Breast epithelium (tissue), 3 donors: ENCODE measurements at regions not wholly inside any gene's neighbourhood (a gene's known extent, or its start where the extent isn't known, plus 50 kb on each side); places are given as distances from the start of the nearest gene placed in this dataset.

Experiments
- POLR2A ChIP-seq: fragments of 450-650 bp; IDR thresholded peaks from one replicate; pipeline ENCODE4 v1.6.1; 2016; ENCODE audit warnings: antibody characterized with exemption, mild to moderate bottlenecking, moderate library complexity
- POLR2AphosphoS5 ChIP-seq, 3 donors: sonication (generic); formaldehyde crosslinking; IDR thresholded peaks; one replicate each; pipeline ENCODE4 v1.6.1; 2017; ENCODE audit warnings: antibody characterized with exemption in 3 of 3

- TF ChIP-seq POLR2AphosphoS5 (IDR thresholded peaks at IDR 0.05) = no peak
- no peak for TF ChIP-seq POLR2A
Measured at GRCh38 chr4:96685691-96686090, 845.8 kb downstream of the PDHA2 start.
